CD4-positive, alpha-beta memory T cell (primary cell): ENCODE measurements at regions not wholly inside any gene's neighbourhood (a gene's known extent, or its start where the extent isn't known, plus 50 kb on each side); places are given as distances from the start of the nearest gene placed in this dataset.

Experiments used
- CTCF ChIA-PET: fragments of 350-600 bp; sonication (Branson Sonifier 250); formaldehyde crosslinking; loops from one replicate; lab custom pipeline; 2021; ENCODE audit warnings: inconsistent platforms; ENCODE audit not compliant: partially characterized antibody; lab: Charles Lee
- POLR2A ChIA-PET: fragments of 350-600 bp; sonication (Branson Sonifier 250); formaldehyde crosslinking; loops from one replicate; lab custom pipeline; 2021; ENCODE audit not compliant: partially characterized antibody; lab: Charles Lee
- DNase-seq, 5 donors: peaks; one replicate each; pipeline versions ENCODE4 v3.0.0 to v3.0.0-alpha.2; 2020 to 2022; ENCODE audit warnings: mixed read lengths in 1 of 5
- H3K27ac ChIP-seq: one replicate; pipeline ENCODE4 v1.7.0; 2013; ENCODE audit warnings: low read depth, low read length
- H3K27me3 ChIP-seq: 2 replicates; pipeline ENCODE4 v1.7.0; 2013; ENCODE audit warnings: mild to moderate bottlenecking, low read length, moderate library complexity; ENCODE audit not compliant: insufficient read depth
- H3K36me3 ChIP-seq: 2 replicates; pipeline ENCODE4 v1.7.0; 2013; ENCODE audit warnings: mild to moderate bottlenecking, low read length, moderate library complexity; ENCODE audit not compliant: insufficient read depth
- H3K4me1 ChIP-seq: 2 replicates; pipeline ENCODE4 v1.7.0; 2013; ENCODE audit warnings: mild to moderate bottlenecking, low read length, moderate library complexity; ENCODE audit not compliant: insufficient read depth
- H3K4me3 ChIP-seq, 2 donors: one replicate each; pipeline ENCODE4 v1.7.0; 2013; ENCODE audit warnings: low read length in 2 of 2, mild to moderate bottlenecking in 1 of 2
- H3K9me3 ChIP-seq, 2 donors: one replicate each; pipeline ENCODE4 v1.7.0; 2013; ENCODE audit warnings: low read length in 2 of 2, control low read depth in 1 of 2; ENCODE audit not compliant: control insufficient read depth in 1 of 2
- H3K27ac Mint-ChIP-seq, 7 donors: one replicate each; pipeline ENCODE4 v1.8.0; 2020 to 2021; ENCODE audit warnings: mixed read lengths in 7 of 7, mild to moderate bottlenecking in 6 of 7, inconsistent platforms in 3 of 7, moderate library complexity in 3 of 7
- H3K27me3 Mint-ChIP-seq, 2 donors: one replicate each; pipeline ENCODE4 v1.8.0; 2020 to 2021; ENCODE audit warnings: mixed read lengths in 2 of 2
- H3K36me3 Mint-ChIP-seq, 2 donors: one replicate each; pipeline ENCODE4 v1.8.0; 2020 to 2021; ENCODE audit warnings: mixed read lengths in 2 of 2, inconsistent platforms in 1 of 2, mild to moderate bottlenecking in 1 of 2
- H3K4me1 Mint-ChIP-seq, 4 donors: one replicate each; pipeline ENCODE4 v1.8.0; 2020 to 2021; ENCODE audit warnings: mixed read lengths in 4 of 4, mild to moderate bottlenecking in 1 of 4
- H3K4me3 Mint-ChIP-seq, 8 donors: one replicate each; pipeline ENCODE4 v1.8.0; 2020 to 2021; ENCODE audit warnings: mixed read lengths in 8 of 8, mild to moderate bottlenecking in 7 of 8, moderate library complexity in 6 of 8, inconsistent platforms in 3 of 8
- H3K9me3 Mint-ChIP-seq, 8 donors: one replicate each; pipeline ENCODE4 v1.8.0; 2020 to 2021; ENCODE audit warnings: mixed read lengths in 8 of 8, mild to moderate bottlenecking in 5 of 8, inconsistent platforms in 3 of 8, moderate library complexity in 1 of 8
- intact Hi-C: fragments of 100-400 bp; cut with micrococcal nuclease; formaldehyde crosslinking; loops from one replicate; pipeline ENCODE4 v1.15.1; 2023

DNA sequence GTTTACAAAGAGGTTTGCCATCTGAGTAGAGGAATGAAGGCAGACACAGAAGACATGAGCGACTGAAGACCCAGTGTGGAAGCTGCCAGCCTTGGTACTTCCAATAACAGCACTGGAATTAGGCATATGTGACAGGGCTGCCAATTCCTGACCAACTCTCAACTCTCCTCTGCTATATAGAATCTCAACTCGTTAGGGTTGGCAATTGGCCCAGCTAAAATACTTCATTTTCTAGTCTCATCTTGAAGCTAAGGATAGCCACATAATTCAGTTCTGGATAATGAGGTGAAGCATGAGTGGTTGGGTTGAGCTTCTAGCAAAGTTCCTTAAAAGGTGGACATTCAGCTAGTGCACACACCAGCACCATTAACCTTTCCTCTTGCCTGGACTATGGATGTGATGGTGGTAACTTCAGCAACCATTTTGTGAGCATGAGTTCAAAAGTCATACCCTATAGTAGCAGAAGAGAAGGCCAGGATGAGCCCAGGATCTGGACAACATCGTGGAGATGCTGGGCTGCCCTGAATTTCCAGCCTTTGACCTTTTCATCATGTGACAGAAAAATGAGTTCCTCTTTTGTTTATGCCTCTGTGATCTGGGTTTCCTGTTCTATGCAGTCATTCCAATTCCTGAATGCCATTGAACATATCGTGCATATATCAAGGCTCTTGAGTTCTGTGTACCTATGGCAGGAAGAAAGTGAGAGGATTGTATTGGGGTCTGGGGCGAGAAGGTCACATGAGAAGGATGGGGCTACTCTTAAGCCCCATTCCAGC is 68.1 kb upstream of the HAAO start:
- Histone ChIP-seq H3K27me3 (no peaks in the 10 kb centered on the region), H3K36me3 (no peaks in the 10 kb centered on the region), H3K27ac (no peak overlapping the region), H3K4me1 (no peaks in the 10 kb centered on the region), H3K4me3 (no peak overlapping the region), H3K9me3 (no peaks in the 10 kb centered on the region)
- ChIA-PET POLR2A (no interaction called here), CTCF (interaction anchor here (0.7 to 2.1 kb wide), 7 partner anchors 10 to 624 kb away, joined by 3 to 9 read pairs (median 5); no protein-coding TSS in a partner anchor)
- Mint-ChIP-seq H3K9me3 (peaks cover 0 to 13% (median 6%) of the 10 kb centered on the region in 8 donors), H3K36me3 (no peaks in the 10 kb centered on the region), H3K4me1 (no peaks in the 10 kb centered on the region), H3K27me3 (no peaks in the 10 kb centered on the region), H3K4me3 (no peak overlapping the region), H3K27ac (no peak overlapping the region)
- DNase-seq = no peak
- intact Hi-C loops = no loop called here

DNA sequence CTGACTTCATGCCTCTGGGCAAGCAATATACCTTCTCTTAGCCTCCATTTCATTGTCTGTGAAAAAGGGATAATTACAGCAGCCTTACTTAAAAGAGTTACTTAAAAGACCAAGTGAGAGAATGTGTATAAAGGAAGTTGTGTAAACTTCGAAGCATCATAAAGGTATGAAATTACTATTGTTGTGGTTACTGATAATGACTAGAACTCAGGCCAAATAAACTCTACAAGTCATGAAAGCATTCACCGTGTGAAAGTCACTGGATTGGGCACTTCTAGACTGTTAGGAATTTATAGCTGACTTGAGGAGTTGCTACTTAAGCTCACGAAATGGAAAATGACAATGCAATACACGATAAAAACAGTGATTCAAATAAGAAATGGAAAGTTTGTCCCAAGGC is 67.4 kb upstream of the HAAO start:
- no peaks in the 10 kb centered on the region for H3K9me3 ChIP-seq
- no peak overlapping the region for H3K4me3 Mint-ChIP-seq
- H3K36me3 Mint-ChIP-seq = no peaks in the 10 kb centered on the region
- no peak for DNase-seq
- H3K9me3 Mint-ChIP-seq = peaks cover 0 to 13% (median 6%) of the 10 kb centered on the region in 8 donors
- H3K36me3 ChIP-seq = no peaks in the 10 kb centered on the region
- H3K27ac Mint-ChIP-seq = peak overlapping the region in 1 of 7 donors; percentile 21
- no peaks in the 10 kb centered on the region for H3K4me1 ChIP-seq
- H3K4me3 ChIP-seq = no peak overlapping the region
- H3K4me1 Mint-ChIP-seq = no peaks in the 10 kb centered on the region
- POLR2A ChIA-PET = no interaction called here
- CTCF ChIA-PET = interaction anchor here (0.7 to 2.1 kb wide), 11 partner anchors 9 to 682 kb away, joined by 3 to 9 read pairs (median 3); no protein-coding TSS in a partner anchor
- H3K27me3 Mint-ChIP-seq = no peaks in the 10 kb centered on the region
- intact Hi-C loops = loop anchor here (1.0 to 2.0 kb wide), 3 partner anchors 625 to 749 kb away; no protein-coding TSS in a partner anchor
- no peaks in the 10 kb centered on the region for H3K27me3 ChIP-seq
- no peak overlapping the region for H3K27ac ChIP-seq

DNA sequence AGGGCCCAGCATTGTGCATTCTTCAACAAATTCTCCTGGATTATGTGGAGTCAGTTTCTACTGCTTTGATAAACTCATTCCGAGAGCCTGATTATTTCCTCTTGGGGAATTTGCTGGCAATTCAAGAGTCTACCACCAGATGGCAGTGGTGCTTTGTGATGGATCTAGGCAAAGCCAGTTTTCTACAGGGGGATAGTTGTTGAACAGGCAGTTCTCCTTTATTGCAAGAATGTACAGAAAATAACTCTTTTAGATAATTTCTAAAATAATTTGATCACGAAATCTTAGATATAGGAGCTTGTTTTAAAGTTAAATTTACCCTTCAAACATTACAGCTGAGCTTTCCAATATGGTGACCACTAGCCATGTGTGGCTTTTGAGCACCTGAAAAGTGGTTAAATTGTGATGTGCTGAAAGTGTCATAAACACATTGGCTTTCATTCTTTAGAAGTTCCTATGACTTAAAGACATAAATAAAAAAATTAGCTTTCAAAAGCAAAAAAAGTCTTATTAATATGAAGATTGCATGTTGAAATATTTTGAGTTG is 66.7 kb upstream of the HAAO start:
- Histone ChIP-seq H3K4me1 (no peaks in the 10 kb centered on the region), H3K9me3 (no peaks in the 10 kb centered on the region), H3K27ac (no peak overlapping the region), H3K27me3 (no peaks in the 10 kb centered on the region), H3K36me3 (no peaks in the 10 kb centered on the region), H3K4me3 (no peak overlapping the region)
- Mint-ChIP-seq H3K27me3 (no peaks in the 10 kb centered on the region), H3K36me3 (no peaks in the 10 kb centered on the region), H3K9me3 (peaks cover 0 to 13% (median 6%) of the 10 kb centered on the region in 8 donors), H3K27ac (no peak overlapping the region), H3K4me1 (no peaks in the 10 kb centered on the region), H3K4me3 (no peak overlapping the region)
- CTCF ChIA-PET = interaction anchor here (1.0 to 2.1 kb wide), 11 partner anchors 8 to 718 kb away, joined by 3 to 9 read pairs (median 5); no protein-coding TSS in a partner anchor
- POLR2A ChIA-PET = interaction anchor here (0.6 kb wide), 1 partner anchor 431 kb away, joined by 3 read pairs; no protein-coding TSS in a partner anchor
- intact Hi-C loops = loop anchor here (1.0 to 2.0 kb wide), 3 partner anchors 625 to 750 kb away; no protein-coding TSS in a partner anchor
- DNase-seq = peak in 4 of 5 donors; percentile 26 to 55 (median 43)

DNA sequence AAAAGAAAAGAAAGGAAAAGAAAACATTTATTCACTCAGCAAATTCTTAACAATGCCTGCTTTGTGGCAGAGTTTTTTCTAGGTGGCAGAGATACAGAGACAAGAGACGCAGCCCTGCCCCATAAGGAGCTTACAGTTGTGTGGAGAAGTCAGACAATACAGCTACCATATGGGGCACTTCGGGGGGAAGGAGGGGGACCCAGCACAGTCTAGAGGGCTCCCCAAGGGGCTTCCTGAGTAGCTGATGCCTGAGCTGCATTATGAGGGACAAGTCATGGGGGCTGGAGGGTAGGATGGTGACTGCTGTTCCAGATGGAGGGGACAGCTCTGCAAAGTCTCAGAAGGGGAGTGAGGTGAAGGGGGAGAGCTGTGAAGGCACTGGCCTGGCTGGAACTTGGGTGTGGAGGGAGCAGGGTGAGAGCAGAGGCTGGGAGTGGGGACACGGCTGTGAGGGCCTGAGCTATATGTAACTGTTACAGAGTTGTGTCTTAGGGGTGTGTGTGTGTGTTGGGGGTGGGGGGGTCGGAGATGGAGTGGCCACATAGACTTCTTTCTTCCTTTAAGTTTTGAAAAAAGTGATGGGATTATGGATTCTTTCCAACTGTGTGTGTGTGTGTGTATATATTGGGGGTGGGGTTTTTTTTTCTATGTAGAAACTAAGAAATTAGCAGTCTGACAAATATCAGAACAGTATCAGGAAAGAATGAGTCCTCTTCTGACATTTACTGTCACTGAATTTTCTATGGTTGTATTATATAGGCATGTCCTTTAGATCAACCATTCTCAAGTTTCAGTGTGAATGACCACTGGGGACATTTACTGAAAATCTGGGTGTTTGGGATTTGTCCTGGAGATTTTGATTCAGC is 66.0 kb upstream of the HAAO start:
- H3K36me3 Mint-ChIP-seq = no peaks in the 10 kb centered on the region
- intact Hi-C loops = loop anchor here (1.0 to 2.0 kb wide), 3 partner anchors 626 to 750 kb away; no protein-coding TSS in a partner anchor
- H3K9me3 Mint-ChIP-seq = peaks cover 0 to 13% (median 6%) of the 10 kb centered on the region in 8 donors
- Histone ChIP-seq H3K27ac (no peak overlapping the region), H3K4me1 (no peaks in the 10 kb centered on the region), H3K36me3 (no peaks in the 10 kb centered on the region), H3K27me3 (no peaks in the 10 kb centered on the region), H3K9me3 (no peaks in the 10 kb centered on the region), H3K4me3 (no peak overlapping the region)
- no peaks in the 10 kb centered on the region for H3K27me3 Mint-ChIP-seq
- no peak overlapping the region for H3K27ac Mint-ChIP-seq
- ChIA-PET CTCF (interaction anchor here (1.0 to 2.3 kb wide), 13 partner anchors 19 to 719 kb away, joined by 3 to 9 read pairs (median 3); no protein-coding TSS in a partner anchor), POLR2A (interaction anchor here (0.6 kb wide), 1 partner anchor 432 kb away, joined by 3 read pairs; no protein-coding TSS in a partner anchor)
- no peak overlapping the region for H3K4me3 Mint-ChIP-seq
- H3K4me1 Mint-ChIP-seq = no peaks in the 10 kb centered on the region
- DNase-seq = no peak

DNA sequence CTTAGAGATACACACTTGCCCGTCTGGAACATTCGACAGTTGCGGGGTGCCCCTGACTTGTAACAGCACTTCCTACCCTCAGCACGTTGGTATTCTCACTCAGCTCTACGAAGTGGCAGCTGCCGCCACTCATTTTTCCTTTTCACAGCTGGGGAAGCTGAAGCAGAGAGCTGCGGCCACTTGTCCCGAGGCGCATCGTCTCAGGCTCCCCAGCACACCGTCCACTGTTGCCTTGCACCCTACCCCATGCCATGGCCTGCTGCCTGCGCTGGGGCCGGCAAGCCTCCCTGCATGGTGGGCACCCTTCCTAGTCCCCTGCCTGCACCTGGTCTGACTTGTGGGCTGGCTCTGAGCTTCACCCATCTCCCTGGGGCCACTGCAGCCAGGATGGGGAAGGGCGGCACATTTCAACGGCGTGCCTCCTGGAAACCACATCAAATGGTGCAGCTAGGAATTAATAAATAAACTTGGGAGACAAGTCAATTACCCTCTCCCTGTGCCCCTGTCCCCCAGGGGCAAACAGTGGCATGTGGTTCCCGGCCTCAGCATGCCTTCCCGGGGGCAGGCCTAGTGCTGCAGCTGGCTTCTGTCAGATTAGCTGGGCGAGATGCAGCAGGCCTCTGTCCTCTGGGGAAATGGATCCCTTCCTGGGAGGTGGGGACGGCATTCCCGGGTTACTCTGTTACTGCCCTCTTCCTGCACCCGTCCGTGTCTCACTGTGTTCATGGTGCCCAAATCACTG is 64.7 kb upstream of the HAAO start:
- intact Hi-C loops = no loop called here
- no peak overlapping the region for H3K4me3 ChIP-seq
- no peak for DNase-seq
- no peaks in the 10 kb centered on the region for H3K36me3 ChIP-seq
- Mint-ChIP-seq H3K36me3 (no peaks in the 10 kb centered on the region), H3K27ac (no peak overlapping the region), H3K9me3 (peaks cover 0 to 13% (median 6%) of the 10 kb centered on the region in 8 donors), H3K4me3 (no peak overlapping the region), H3K4me1 (no peaks in the 10 kb centered on the region), H3K27me3 (no peaks in the 10 kb centered on the region)
- ChIA-PET CTCF (interaction anchor here (0.7 to 2.3 kb wide), 7 partner anchors 11 to 686 kb away, joined by 3 to 6 read pairs (median 3); no protein-coding TSS in a partner anchor), POLR2A (no interaction called here)
- no peaks in the 10 kb centered on the region for H3K9me3 ChIP-seq
- no peak overlapping the region for H3K27ac ChIP-seq
- no peaks in the 10 kb centered on the region for H3K4me1 ChIP-seq
- H3K27me3 ChIP-seq = no peaks in the 10 kb centered on the region

DNA sequence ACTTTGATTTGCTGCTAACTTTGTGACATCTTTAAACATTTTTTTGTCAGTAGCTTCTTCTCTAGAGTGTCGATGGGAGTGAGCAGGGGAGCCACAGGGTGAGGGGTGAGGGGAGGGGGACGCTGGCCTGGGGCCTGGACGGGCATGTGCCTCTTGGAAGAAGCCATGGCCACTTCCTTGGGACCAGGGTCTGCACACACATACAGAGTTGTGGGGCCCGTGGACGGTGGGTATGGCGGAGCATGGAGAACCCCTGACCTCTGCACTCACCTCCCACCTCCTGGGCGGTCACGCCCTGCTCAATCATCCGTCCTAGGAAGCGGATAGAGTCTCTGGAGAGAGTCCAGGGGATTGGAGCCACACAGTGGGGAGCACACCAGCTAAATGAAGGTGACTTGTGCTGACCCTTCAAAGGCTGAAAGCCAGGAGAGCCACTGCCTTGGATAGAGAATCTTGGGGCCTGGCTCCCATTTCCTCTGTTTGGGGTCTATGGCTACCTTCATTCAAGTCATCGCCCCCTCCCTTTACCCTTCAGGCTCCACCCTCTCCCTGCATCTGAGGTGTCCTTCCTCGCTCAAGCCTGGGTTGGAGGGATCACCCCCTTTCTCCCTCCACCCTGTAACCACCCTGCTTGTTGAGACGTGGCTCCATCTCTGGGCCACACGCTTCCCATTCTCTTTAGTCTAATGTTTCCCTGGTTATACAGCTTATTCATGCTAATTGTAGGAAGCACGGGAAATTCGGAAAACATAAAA is 63.9 kb upstream of the HAAO start:
- ChIA-PET POLR2A (no interaction called here), CTCF (interaction anchor here (2.3 kb wide), 1 partner anchor 629 kb away, joined by 6 read pairs; no protein-coding TSS in a partner anchor)
- Mint-ChIP-seq H3K4me3 (no peak overlapping the region), H3K9me3 (peaks cover 0 to 13% (median 6%) of the 10 kb centered on the region in 8 donors), H3K27me3 (no peaks in the 10 kb centered on the region), H3K36me3 (no peaks in the 10 kb centered on the region), H3K4me1 (no peaks in the 10 kb centered on the region), H3K27ac (no peak overlapping the region)
- H3K27ac ChIP-seq = no peak overlapping the region
- H3K27me3 ChIP-seq = no peaks in the 10 kb centered on the region
- no peak overlapping the region for H3K4me3 ChIP-seq
- no peaks in the 10 kb centered on the region for H3K4me1 ChIP-seq
- no peaks in the 10 kb centered on the region for H3K9me3 ChIP-seq
- DNase-seq = no peak
- intact Hi-C loops = no loop called here
- no peaks in the 10 kb centered on the region for H3K36me3 ChIP-seq
